K562 (cell line): ENCODE measurements at regions not wholly inside any gene's neighbourhood (a gene's known extent, or its start where the extent isn't known, plus 50 kb on each side); places are given as distances from the start of the nearest gene placed in this dataset.

Experiments used
- CHD1 ChIP-seq: fragments of 200-600 bp; sonication (generic); IDR thresholded peaks from one replicate; pipeline ENCODE4 v1.6.1; 2012; ENCODE audit warnings: mild to moderate bottlenecking, moderate library complexity, low read length, inconsistent platforms
- KAT2B ChIP-seq: IDR thresholded peaks from one replicate; pipeline ENCODE4 v1.6.1; 2012; ENCODE audit warnings: low read depth, mild to moderate bottlenecking, control low read depth, inconsistent platforms, low read length, moderate library complexity
- MTA3 ChIP-seq: fragments of 450-650 bp; formaldehyde crosslinking; IDR thresholded peaks from 2 replicates; pipeline ENCODE4 v1.6.1; 2017; ENCODE audit warnings: mild to moderate bottlenecking, borderline replicate concordance
- PCBP1 ChIP-seq: fragments of 200-400 bp; formaldehyde crosslinking; IDR thresholded peaks from 2 replicates; pipeline ENCODE4 v1.6.1; 2018; ENCODE audit warnings: mild to moderate bottlenecking, low read depth, low read length; ENCODE audit not compliant: poor library complexity, severe bottlenecking
- SFPQ ChIP-seq: fragments of 200-400 bp; formaldehyde crosslinking; IDR thresholded peaks from 2 replicates; pipeline ENCODE4 v1.6.1; 2017; ENCODE audit warnings: mild to moderate bottlenecking, low read depth, low read length, moderate library complexity
- SIN3A ChIP-seq, 2 experiments: fragments of 150-350 bp in 1 of 2; IDR thresholded peaks; 2 replicates each; pipeline ENCODE4 v1.6.1; 2011 to 2016; ENCODE audit warnings: borderline replicate concordance in 2 of 2, low read depth in 2 of 2, low read length in 2 of 2, mild to moderate bottlenecking in 2 of 2, moderate library complexity in 2 of 2; ENCODE audit not compliant: control insufficient read depth in 1 of 2
- SNRNP70 ChIP-seq: fragments of 200-400 bp; formaldehyde crosslinking; optimal IDR thresholded peaks from 2 replicates; pipeline ENCODE3; 2017; ENCODE audit warnings: low read depth, low read length
- TBP ChIP-seq: optimal IDR thresholded peaks from 2 replicates; pipeline ENCODE3; 2011; ENCODE audit warnings: low read depth, low read length, improper control_type of control experiment
- TEAD2 ChIP-seq: fragments of 450-650 bp; IDR thresholded peaks from 2 replicates; pipeline ENCODE4 v1.6.1; 2016; ENCODE audit warnings: missing genetic modification characterization, control low read depth, missing compliant biosample characterization
- ZNF57 ChIP-seq: fragments of 450-650 bp; formaldehyde crosslinking; IDR thresholded peaks from 2 replicates; pipeline ENCODE4 v1.4.0; 2020; ENCODE audit warnings: mild to moderate bottlenecking, moderate library complexity
- ZNF76 ChIP-seq: fragments of 250-450 bp; sonication (Bioruptor Pico); IDR thresholded peaks from 2 replicates; pipeline ENCODE4 v1.4.0; 2020; ENCODE audit warnings: mild to moderate bottlenecking, moderate library complexity, borderline replicate concordance
- ZNF785 ChIP-seq: fragments of 250-450 bp; sonication (Bioruptor Pico); IDR thresholded peaks from 2 replicates; pipeline ENCODE4 v1.4.0; 2020; ENCODE audit warnings: mild to moderate bottlenecking
- TF ChIP-seq, protein P1 (sequence below): sonication (generic); formaldehyde crosslinking; IDR thresholded peaks from 2 replicates; pipeline ENCODE4 v1.8.1; 2023; ENCODE audit warnings: missing genetic modification reagents, mild to moderate bottlenecking, borderline replicate concordance

GRCh38 chr6:168732676-168733075 is 291.7 kb downstream of the SMOC2 start:
- TF ChIP-seq ZNF57 (CRISPR knock-in tag) = no peak
- TF ChIP-seq PCBP1 = no peak
- TF ChIP-seq ZNF785 (CRISPR knock-in tag) = no peak
- TF ChIP-seq CHD1 = no peak
- no peak for TF ChIP-seq KAT2B
- TF ChIP-seq SNRNP70 = no peak
- no peak for TF ChIP-seq TBP
- TF ChIP-seq TEAD2 (tag) = no peak
- no peak for TF ChIP-seq SFPQ
- no peak for TF ChIP-seq ZNF76 (CRISPR knock-in tag)
- TF ChIP-seq, protein P1, sequence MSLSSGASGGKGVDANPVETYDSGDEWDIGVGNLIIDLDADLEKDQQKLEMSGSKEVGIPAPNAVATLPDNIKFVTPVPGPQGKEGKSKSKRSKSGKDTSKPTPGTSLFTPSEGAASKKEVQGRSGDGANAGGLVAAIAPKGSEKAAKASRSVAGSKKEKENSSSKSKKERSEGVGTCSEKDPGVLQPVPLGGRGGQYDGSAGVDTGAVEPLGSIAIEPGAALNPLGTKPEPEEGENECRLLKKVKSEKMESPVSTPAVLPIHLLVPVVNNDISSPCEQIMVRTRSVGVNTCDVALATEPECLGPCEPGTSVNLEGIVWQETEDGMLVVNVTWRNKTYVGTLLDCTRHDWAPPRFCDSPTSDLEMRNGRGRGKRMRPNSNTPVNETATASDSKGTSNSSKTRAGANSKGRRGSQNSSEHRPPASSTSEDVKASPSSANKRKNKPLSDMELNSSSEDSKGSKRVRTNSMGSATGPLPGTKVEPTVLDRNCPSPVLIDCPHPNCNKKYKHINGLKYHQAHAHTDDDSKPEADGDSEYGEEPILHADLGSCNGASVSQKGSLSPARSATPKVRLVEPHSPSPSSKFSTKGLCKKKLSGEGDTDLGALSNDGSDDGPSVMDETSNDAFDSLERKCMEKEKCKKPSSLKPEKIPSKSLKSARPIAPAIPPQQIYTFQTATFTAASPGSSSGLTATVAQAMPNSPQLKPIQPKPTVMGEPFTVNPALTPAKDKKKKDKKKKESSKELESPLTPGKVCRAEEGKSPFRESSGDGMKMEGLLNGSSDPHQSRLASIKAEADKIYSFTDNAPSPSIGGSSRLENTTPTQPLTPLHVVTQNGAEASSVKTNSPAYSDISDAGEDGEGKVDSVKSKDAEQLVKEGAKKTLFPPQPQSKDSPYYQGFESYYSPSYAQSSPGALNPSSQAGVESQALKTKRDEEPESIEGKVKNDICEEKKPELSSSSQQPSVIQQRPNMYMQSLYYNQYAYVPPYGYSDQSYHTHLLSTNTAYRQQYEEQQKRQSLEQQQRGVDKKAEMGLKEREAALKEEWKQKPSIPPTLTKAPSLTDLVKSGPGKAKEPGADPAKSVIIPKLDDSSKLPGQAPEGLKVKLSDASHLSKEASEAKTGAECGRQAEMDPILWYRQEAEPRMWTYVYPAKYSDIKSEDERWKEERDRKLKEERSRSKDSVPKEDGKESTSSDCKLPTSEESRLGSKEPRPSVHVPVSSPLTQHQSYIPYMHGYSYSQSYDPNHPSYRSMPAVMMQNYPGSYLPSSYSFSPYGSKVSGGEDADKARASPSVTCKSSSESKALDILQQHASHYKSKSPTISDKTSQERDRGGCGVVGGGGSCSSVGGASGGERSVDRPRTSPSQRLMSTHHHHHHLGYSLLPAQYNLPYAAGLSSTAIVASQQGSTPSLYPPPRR = no peak
- TF ChIP-seq MTA3 = no peak
- TF ChIP-seq SIN3A (IDR thresholded peaks at IDR 0.05; ENCODE audit: borderline replicate concordance in 2 of 2, control insufficient read depth in 1 of 2, low read depth in 2 of 2, low read length in 2 of 2) = no peak
